Astrocyte (in vitro differentiated cells and primary cell): ENCODE measurements at regions not wholly inside any gene's neighbourhood (a gene's known extent, or its start where the extent isn't known, plus 50 kb on each side); places are given as distances from the start of the nearest gene placed in this dataset.

Source experiments
- DNase-seq: peaks from one replicate; pipeline ENCODE4 v3.0.0-alpha.2; 2010; ENCODE audit warnings: low read depth
- FAIRE-seq: peaks from 2 replicates; lab custom pipeline; 2011; peaks lifted over from hg19 to GRCh38; lab: Jason Lieb, UNC
- H2AFZ ChIP-seq: 2 replicates; pipeline ENCODE4 v1.6.0; 2012; ENCODE audit warnings: low read depth, low read length, inconsistent platforms
- H3K27ac ChIP-seq: 2 replicates; pipeline ENCODE4 v1.5.1; 2011; ENCODE audit warnings: low read depth, low read length, inconsistent platforms
- H3K27me3 ChIP-seq: 2 replicates; pipeline ENCODE4 v1.6.0; 2011; ENCODE audit warnings: low read length, inconsistent platforms; ENCODE audit not compliant: insufficient read depth
- H3K36me3 ChIP-seq: 2 replicates; pipeline ENCODE4 v1.5.1; 2011; ENCODE audit warnings: low read length, inconsistent platforms; ENCODE audit not compliant: insufficient read depth
- H3K4me1 ChIP-seq: 2 replicates; pipeline ENCODE4 v1.5.1; 2011; ENCODE audit warnings: low read length, inconsistent platforms; ENCODE audit not compliant: insufficient read depth
- H3K4me2 ChIP-seq: 2 replicates; pipeline ENCODE4 v1.6.0; 2012; ENCODE audit warnings: low read length, inconsistent platforms
- H3K4me3 ChIP-seq: 2 replicates; pipeline ENCODE4 v1.5.1; 2011; ENCODE audit warnings: low read depth, mild to moderate bottlenecking, low read length, inconsistent platforms; ENCODE audit not compliant: insufficient read depth
- H3K79me2 ChIP-seq: 2 replicates; pipeline ENCODE4 v1.6.0; 2012; ENCODE audit warnings: mild to moderate bottlenecking, low read length, inconsistent platforms; ENCODE audit not compliant: insufficient read depth
- H3K9ac ChIP-seq: 2 replicates; pipeline ENCODE4 v1.6.0; 2012; ENCODE audit warnings: mild to moderate bottlenecking, low read length, inconsistent platforms
- H3K9me3 ChIP-seq: 2 replicates; pipeline ENCODE4 v1.5.1; 2012; ENCODE audit warnings: low read depth, mild to moderate bottlenecking, low read length, inconsistent platforms; ENCODE audit not compliant: insufficient read depth
- H4K20me1 ChIP-seq: 2 replicates; pipeline ENCODE4 v1.6.0; 2012; ENCODE audit warnings: low read length, inconsistent platforms; ENCODE audit not compliant: insufficient read depth
- H3K27ac Mint-ChIP-seq: one replicate; pipeline ENCODE4 v1.8.0; 2021; ENCODE audit warnings: mild to moderate bottlenecking, mixed read lengths; ENCODE audit not compliant: unreplicated experiment
- H3K27me3 Mint-ChIP-seq: one replicate; pipeline ENCODE4 v1.8.0; 2021; ENCODE audit warnings: low read depth, mixed read lengths; ENCODE audit not compliant: unreplicated experiment
- H3K36me3 Mint-ChIP-seq: one replicate; pipeline ENCODE4 v1.8.0; 2021; ENCODE audit warnings: low read depth, mixed read lengths; ENCODE audit not compliant: unreplicated experiment
- H3K4me1 Mint-ChIP-seq: one replicate; pipeline ENCODE4 v1.8.0; 2021; ENCODE audit warnings: low read depth, mixed read lengths; ENCODE audit not compliant: unreplicated experiment
- H3K4me3 Mint-ChIP-seq: one replicate; pipeline ENCODE4 v1.8.0; 2021; ENCODE audit warnings: mild to moderate bottlenecking, moderate library complexity, mixed read lengths; ENCODE audit not compliant: unreplicated experiment
- H3K9me3 Mint-ChIP-seq: one replicate; pipeline ENCODE4 v1.8.0; 2021; ENCODE audit warnings: mild to moderate bottlenecking, mixed read lengths; ENCODE audit not compliant: unreplicated experiment
- CTCF ChIP-seq: IDR thresholded peaks from 2 replicates; pipeline ENCODE4 v1.5.1; 2011; ENCODE audit warnings: low read depth, mild to moderate bottlenecking, inconsistent platforms, low read length, moderate library complexity; ENCODE audit not compliant: insufficient read depth
- EZH2 ChIP-seq: IDR thresholded peaks from 2 replicates; pipeline ENCODE4 v1.6.1; 2012; ENCODE audit warnings: mild to moderate bottlenecking, low read length, inconsistent platforms; ENCODE audit not compliant: insufficient read depth

GRCh38 chr7:123285076-123285700, 85.4 kb upstream of the SLC13A1 start:
- DNase-seq = no peak
- FAIRE-seq = no peak
- Histone ChIP-seq H3K9ac (no peak overlapping the region), H3K9me3 (no peaks in the 10 kb centered on the region), H3K27ac (no peak overlapping the region), H3K36me3 (no peaks in the 10 kb centered on the region), H4K20me1 (no peaks in the 10 kb centered on the region), H3K4me2 (no peak overlapping the region), H3K27me3 (no peaks in the 10 kb centered on the region), H3K4me1 (no peaks in the 10 kb centered on the region), H3K4me3 (no peak overlapping the region), H3K79me2 (no peaks in the 10 kb centered on the region), H2AFZ (no peak overlapping the region)
- peaks cover 20% of the 10 kb centered on the region for H3K4me1 Mint-ChIP-seq
- H3K27ac Mint-ChIP-seq = no peak overlapping the region
- H3K36me3 Mint-ChIP-seq = no peaks in the 10 kb centered on the region
- H3K9me3 Mint-ChIP-seq = no peaks in the 10 kb centered on the region
- no peaks in the 10 kb centered on the region for H3K27me3 Mint-ChIP-seq
- TF ChIP-seq CTCF = no peak
- TF ChIP-seq EZH2 = no peak
- H3K4me3 Mint-ChIP-seq = no peak overlapping the region

GRCh38 chr7:123283373-123283772, 83.6 kb upstream of the SLC13A1 start:
- TF ChIP-seq CTCF (no peak), EZH2 (no peak)
- Histone ChIP-seq H3K9ac (no peak overlapping the region), H3K27ac (no peak overlapping the region), H3K9me3 (no peaks in the 10 kb centered on the region), H3K79me2 (no peaks in the 10 kb centered on the region), H3K27me3 (no peaks in the 10 kb centered on the region), H3K36me3 (no peaks in the 10 kb centered on the region), H3K4me2 (no peak overlapping the region), H2AFZ (no peak overlapping the region), H3K4me1 (no peaks in the 10 kb centered on the region), H3K4me3 (no peak overlapping the region), H4K20me1 (no peaks in the 10 kb centered on the region)
- Mint-ChIP-seq H3K4me1 (peaks cover 20% of the 10 kb centered on the region), H3K36me3 (no peaks in the 10 kb centered on the region), H3K9me3 (no peaks in the 10 kb centered on the region), H3K27ac (peak overlapping the region; percentile 69), H3K4me3 (no peak overlapping the region), H3K27me3 (no peaks in the 10 kb centered on the region)
- FAIRE-seq (no peak), DNase-seq (no peak)

DNA sequence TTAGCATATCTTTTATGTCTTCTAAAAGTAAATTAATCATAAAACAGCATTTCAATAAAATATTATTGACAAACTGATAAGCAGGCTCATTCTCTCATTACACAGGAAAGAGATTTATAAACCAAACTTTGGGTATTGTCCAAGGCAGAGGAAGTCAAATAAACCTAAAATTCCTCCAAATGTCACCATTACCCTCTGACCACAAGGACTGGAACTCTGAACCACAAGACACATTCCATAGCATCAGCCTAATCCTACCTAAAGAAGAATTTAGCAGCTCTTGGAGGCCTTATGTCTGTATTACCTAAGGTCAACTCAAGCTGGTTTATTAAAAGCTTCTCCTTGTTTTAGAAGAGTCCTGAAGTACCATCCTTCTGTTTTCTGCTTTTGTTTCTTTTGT, 82.4 kb upstream of the SLC13A1 start:
- H3K4me3 Mint-ChIP-seq = no peak overlapping the region
- Histone ChIP-seq H3K4me2 (no peak overlapping the region), H3K79me2 (no peaks in the 10 kb centered on the region), H3K27me3 (no peaks in the 10 kb centered on the region), H3K36me3 (no peaks in the 10 kb centered on the region), H4K20me1 (no peaks in the 10 kb centered on the region), H3K9ac (no peak overlapping the region), H3K9me3 (no peaks in the 10 kb centered on the region), H3K27ac (no peak overlapping the region), H2AFZ (no peak overlapping the region), H3K4me3 (no peak overlapping the region), H3K4me1 (no peaks in the 10 kb centered on the region)
- H3K9me3 Mint-ChIP-seq = no peaks in the 10 kb centered on the region
- DNase-seq = peak; percentile 10
- H3K27me3 Mint-ChIP-seq = no peaks in the 10 kb centered on the region
- peaks cover 20% of the 10 kb centered on the region for H3K4me1 Mint-ChIP-seq
- FAIRE-seq = no peak
- H3K27ac Mint-ChIP-seq = peak overlapping the region; percentile 92
- TF ChIP-seq EZH2 = no peak
- no peak for TF ChIP-seq CTCF
- H3K36me3 Mint-ChIP-seq = no peaks in the 10 kb centered on the region
